ENCODE measurements at regions not wholly inside any gene's neighbourhood (a gene's known extent, or its start where the extent isn't known, plus 50 kb on each side); places are given as distances from the start of the nearest gene placed in this dataset.
A peak's percentile ranks its signal among the peaks of the same experiment; 100 is the strongest.
"Not testable (repeated sequence)": the region's sequence is repeated elsewhere in the genome, so short reads cannot be mapped to it uniquely, and the experiment has no call there.

GRCh38 chr7:42720012-42720411 lies 191.9 kb downstream of the C7orf25 start:
- DNase-seq (ENCODE audit: low read depth): no peak
- no peak overlapping the region for H3K4me3 ChIP-seq (ENCODE audit: low read depth, low read length)
- TF ChIP-seq CTCF (IDR thresholded peaks at IDR 0.05; ENCODE audit: insufficient read depth, low read depth, low read length): no peak

GRCh38 chr7:42718466-42718865 lies 193.4 kb downstream of the C7orf25 start:
- not testable (repeated sequence) for H3K4me3 ChIP-seq (ENCODE audit: low read depth, low read length); DNase-seq (ENCODE audit: low read depth)

GRCh38 chr7:42714356-42714755 lies 197.5 kb downstream of the C7orf25 start:
- no peak for DNase-seq (ENCODE audit: low read depth)
- no peak for TF ChIP-seq CTCF (IDR thresholded peaks at IDR 0.05; ENCODE audit: insufficient read depth, low read depth, low read length)
- no peak overlapping the region for H3K4me3 ChIP-seq (ENCODE audit: low read depth, low read length)

GRCh38 chr7:42709284-42709683 lies 202.6 kb downstream of the C7orf25 start:
- TF ChIP-seq CTCF (IDR thresholded peaks at IDR 0.05; ENCODE audit: insufficient read depth, low read depth, low read length): no peak
- no peak for DNase-seq (ENCODE audit: low read depth)
- H3K4me3 ChIP-seq (ENCODE audit: low read depth, low read length): no peak overlapping the region

- no peak for DNase-seq (ENCODE audit: low read depth)
- H3K4me3 ChIP-seq (ENCODE audit: low read depth, low read length): no peak overlapping the region
- TF ChIP-seq CTCF (IDR thresholded peaks at IDR 0.05; ENCODE audit: insufficient read depth, low read depth, low read length): no peak
Observed at GRCh38 chr7:42704710-42705109, 207.2 kb downstream of the C7orf25 start.

GRCh38 chr7:42702647-42703046 lies 209.2 kb downstream of the C7orf25 start:
- no peak for DNase-seq (ENCODE audit: low read depth)
- no peak for TF ChIP-seq CTCF (IDR thresholded peaks at IDR 0.05; ENCODE audit: insufficient read depth, low read depth, low read length)
- no peak overlapping the region for H3K4me3 ChIP-seq (ENCODE audit: low read depth, low read length)

GRCh38 chr7:42700406-42701327 lies 211.2 kb downstream of the C7orf25 start:
- peak; percentile 28 for DNase-seq (ENCODE audit: low read depth)
- TF ChIP-seq CTCF (IDR thresholded peaks at IDR 0.05; ENCODE audit: insufficient read depth, low read depth, low read length): peak; percentile 31
- H3K4me3 ChIP-seq (ENCODE audit: low read depth, low read length): no peak overlapping the region

Measured in fibroblast of villous mesenchyme (primary cell).